OCI-LY3 (cell line): ENCODE measurements at regions not wholly inside any gene's neighbourhood (a gene's known extent, or its start where the extent isn't known, plus 50 kb on each side); places are given as distances from the start of the nearest gene placed in this dataset.

ENCODE experiments used
- CTCF ChIP-seq: fragments of 200-600, 300-600 bp; sonication (generic); IDR thresholded peaks from 2 replicates; pipeline ENCODE4 v1.5.1; 2014; ENCODE audit warnings: antibody characterized with exemption, low read length, low read depth
- EZH2phosphoT487 ChIP-seq: fragments of 200-600 bp; shearing (Covaris generic); IDR thresholded peaks from 2 replicates; pipeline ENCODE4 v1.6.1; 2018; ENCODE audit warnings: antibody characterized with exemption, mixed run types, low read depth

DNA sequence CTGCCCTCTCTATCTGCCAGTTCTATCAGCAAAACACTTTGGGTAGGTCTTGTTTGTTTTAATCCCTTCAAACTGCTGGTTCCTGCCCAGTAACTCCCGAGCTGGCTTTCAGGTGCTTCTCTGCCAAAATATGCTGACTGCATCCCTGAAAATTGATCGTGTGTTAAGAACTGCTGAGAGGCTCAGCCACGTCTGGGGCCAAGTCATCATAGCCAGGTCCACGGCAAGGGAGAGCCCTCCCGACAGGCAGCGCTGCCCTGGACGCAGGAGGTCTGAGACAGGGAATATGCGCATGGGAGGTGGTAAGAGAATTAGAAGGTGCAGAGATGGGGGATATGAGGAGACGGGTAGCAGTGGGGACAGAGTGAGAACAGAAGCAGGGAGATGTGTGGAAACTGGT, 179.7 kb upstream of the TOPAZ1 start:
- TF ChIP-seq CTCF (no peak), EZH2phosphoT487 (no peak)
